ENCODE measurements at regions not wholly inside any gene's neighbourhood (a gene's known extent, or its start where the extent isn't known, plus 50 kb on each side); places are given as distances from the start of the nearest gene placed in this dataset.

- Histone ChIP-seq H2BK5ac (ENCODE audit: low read depth, low read length) (no peak overlapping the region), H3K4me2 (ENCODE audit: insufficient read depth in 1 of 2, low read depth in 2 of 2, low read length in 2 of 2) (no peak overlapping the region), H4K91ac (replicated peaks; ENCODE audit: insufficient read length, low read length) (no peak overlapping the region), H3K79me2 (ENCODE audit: control insufficient read depth in 1 of 2, insufficient read depth in 2 of 2, low read length in 2 of 2) (no peaks in the 10 kb centered on the region), H3K23me2 (ENCODE audit: low read depth, low read length) (no peaks in the 10 kb centered on the region), H3K14ac (ENCODE audit: insufficient read length) (no peak overlapping the region), H3K27me3 (replicated peaks in 1 of 4; ENCODE audit: control insufficient read depth in 3 of 4, extremely low read depth in 1 of 4, insufficient read depth in 3 of 4, low read length in 3 of 4) (no peaks in the 10 kb centered on the region), H2BK20ac (ENCODE audit: low read length) (no peak overlapping the region), H3K9ac (replicated peaks in 1 of 4; ENCODE audit: extremely low read depth in 1 of 4, low read depth in 3 of 4, low read length in 3 of 4) (no peak overlapping the region), H3K4me3 (ENCODE audit: extremely low read depth in 1 of 4, insufficient read depth in 2 of 4, low read depth in 3 of 4, low read length in 4 of 4) (no peak overlapping the region), H3K9me3 (ENCODE audit: insufficient read depth in 2 of 2, low read depth in 1 of 2, low read length in 1 of 2) (no peaks in the 10 kb centered on the region), H3K18ac (ENCODE audit: extremely low read depth, low read length) (no peak overlapping the region), H2BK15ac (ENCODE audit: low read length) (no peak overlapping the region), H3K23ac (ENCODE audit: insufficient read length) (no peak overlapping the region), H2BK12ac (ENCODE audit: low read depth, low read length) (no peak overlapping the region), H4K5ac (ENCODE audit: insufficient read length, low read depth, low read length) (no peak overlapping the region), H4K8ac (ENCODE audit: extremely low read depth, insufficient read depth, low read length) (no peak overlapping the region), H3K4ac (replicated peaks; ENCODE audit: insufficient read length, low read depth, low read length) (no peak overlapping the region), H3K4me1 (replicated peaks in 1 of 4; ENCODE audit: control insufficient read depth in 3 of 4, insufficient read depth in 4 of 4, low read length in 3 of 4) (no peaks in the 10 kb centered on the region), H4K20me1 (replicated peaks in 1 of 2; ENCODE audit: control insufficient read depth in 1 of 2, insufficient read depth in 2 of 2, low read length in 2 of 2) (no peaks in the 10 kb centered on the region), H3K36me3 (ENCODE audit: control insufficient read depth in 2 of 4, insufficient read depth in 4 of 4, low read length in 3 of 4) (no peaks in the 10 kb centered on the region), H2BK120ac (replicated peaks; ENCODE audit: low read depth, low read length) (no peak overlapping the region), H3K27ac (ENCODE audit: low read depth, low read length) (no peak overlapping the region), H3K56ac (replicated peaks; ENCODE audit: insufficient read length, low read depth, low read length) (no peak overlapping the region), H2AK5ac (ENCODE audit: low read depth, low read length) (no peak overlapping the region), H3K79me1 (ENCODE audit: low read depth, low read length) (no peaks in the 10 kb centered on the region), H2AFZ (ENCODE audit: low read length) (no peak overlapping the region)
- WGBS, 2 experiments (ENCODE audit: extremely low coverage in 1 of 2, insufficient coverage in 1 of 2, insufficient read length in 1 of 2, insufficient replicate concordance in 2 of 2, low coverage in 1 of 2, low lambda C conversion rate in 2 of 2, missing lambda C conversion rate in 1 of 2), result 91% methylated on average over 5 of the region's 7 CpGs; no CpG with 5 or more reads in 1 of the 2 experiments
- FAIRE-seq, result no peak
- DNase-seq (ENCODE audit: low read depth in 1 of 2, low spot score in 2 of 2), result no peak
- TF ChIP-seq EGR1 (IDR thresholded peaks at IDR 0.05; ENCODE audit: borderline replicate concordance, low read depth, low read length) (no peak), RFX5 (IDR thresholded peaks at IDR 0.05; ENCODE audit: borderline replicate concordance, low read depth, low read length) (no peak), ZNF274 (IDR thresholded peaks at IDR 0.05; ENCODE audit: borderline replicate concordance, extremely low read depth, low read length) (no peak), CTCF (IDR thresholded peaks at IDR 0.05; ENCODE audit: control extremely low read depth in 1 of 3, insufficient read depth in 1 of 3, low read depth in 1 of 3, low read length in 3 of 3) (no peak), SIN3A (conservative IDR thresholded peaks at IDR 0.05 in 1 of 2, IDR thresholded peaks at IDR 0.05 in 1 of 2; ENCODE audit: low read depth in 1 of 2, low read length in 2 of 2) (no peak), PHF8 (conservative IDR thresholded peaks at IDR 0.05; ENCODE audit: low read depth, low read length) (no peak), USF2 (IDR thresholded peaks at IDR 0.05; ENCODE audit: low read length) (no peak), JUND (IDR thresholded peaks at IDR 0.05; ENCODE audit: low read length) (no peak), ASH2L (IDR thresholded peaks at IDR 0.05; ENCODE audit: low read length) (no peak)
- ChIA-PET POLR2A (ENCODE audit: partially characterized antibody) (no interaction called here), CTCF (ENCODE audit: partially characterized antibody) (no interaction called here)
These were observed 931.7 kb downstream of the MCTP2 start for GRCh38 chr15:95162967-95163531.

Measured in H1 (cell line).